Gastroesophageal sphincter (tissue), 4 donors: ENCODE measurements at regions not wholly inside any gene's neighbourhood (a gene's known extent, or its start where the extent isn't known, plus 50 kb on each side); places are given as distances from the start of the nearest gene placed in this dataset.
"Not testable (repeated sequence)": the region's sequence is repeated elsewhere in the genome, so short reads cannot be mapped to it uniquely, and the experiment has no call there.

Source experiments
- ATAC-seq: fragments of 150-250 bp; one replicate; pipeline ENCODE4 v1.9.1; 2016; ENCODE audit warnings: mild to moderate bottlenecking, moderate library complexity
- H3K27ac ChIP-seq, 4 donors: fragments of 200-600 bp; sonication (generic) in 3 of 4; 1 replicate in 3 of 4; 2 replicates in 1 of 4; pipeline ENCODE4 v1.5.1; 2016 to 2019
- H3K27me3 ChIP-seq: fragments of 200-600 bp; sonication (generic); one replicate; pipeline ENCODE4 v1.5.1; 2019
- H3K36me3 ChIP-seq, 2 donors: fragments of 200-600 bp; sonication (generic); one replicate each; pipeline ENCODE4 v1.5.1; 2019; ENCODE audit warnings: control low read depth in 1 of 2
- H3K4me1 ChIP-seq, 3 donors: fragments of 200-600 bp; sonication (generic); 1 replicate in 2 of 3; 2 replicates in 1 of 3; pipeline ENCODE4 v1.5.1; 2016 to 2019; ENCODE audit warnings: control low read depth in 2 of 3
- H3K4me3 ChIP-seq, 2 donors: fragments of 200-600 bp; sonication (generic); one replicate each; pipeline ENCODE4 v1.5.1; 2019; ENCODE audit warnings: mild to moderate bottlenecking in 1 of 2, moderate library complexity in 1 of 2
- H3K9me3 ChIP-seq, 3 donors: fragments of 200-600 bp; sonication (generic); one replicate each; pipeline ENCODE4 v1.5.1; 2017 to 2019; ENCODE audit warnings: control low read depth in 2 of 3
- CTCF ChIP-seq, 4 experiments: fragments of 200-600 bp in 2 of 4; fragments of 450-650 bp in 2 of 4; sonication (generic) in 1 of 4; IDR thresholded peaks; one replicate each; pipeline ENCODE4 v1.5.1; 2017 to 2019; ENCODE audit warnings: antibody characterized with exemption in 4 of 4, mild to moderate bottlenecking in 2 of 4, moderate library complexity in 2 of 4
- EP300 ChIP-seq: sonication (generic); formaldehyde crosslinking; IDR thresholded peaks from one replicate; pipeline ENCODE4 v1.6.1; 2017; ENCODE audit warnings: antibody characterized with exemption, mild to moderate bottlenecking
- POLR2A ChIP-seq, 2 donors: fragments of 450-650 bp; IDR thresholded peaks; one replicate each; pipeline ENCODE4 v1.6.1; 2017; ENCODE audit warnings: antibody characterized with exemption in 2 of 2, mild to moderate bottlenecking in 2 of 2, moderate library complexity in 1 of 2
- POLR2AphosphoS5 ChIP-seq: sonication (generic); formaldehyde crosslinking; IDR thresholded peaks from one replicate; pipeline ENCODE4 v1.6.1; 2017; ENCODE audit warnings: antibody characterized with exemption
- WGBS, 2 donors: methylation state at CpG; one replicate each; pipeline ENCODE4 v1.1.5; 2018; ENCODE audit warnings: low coverage in 1 of 2; 5-methylcytosine and 5-hydroxymethylcytosine counted together

DNA sequence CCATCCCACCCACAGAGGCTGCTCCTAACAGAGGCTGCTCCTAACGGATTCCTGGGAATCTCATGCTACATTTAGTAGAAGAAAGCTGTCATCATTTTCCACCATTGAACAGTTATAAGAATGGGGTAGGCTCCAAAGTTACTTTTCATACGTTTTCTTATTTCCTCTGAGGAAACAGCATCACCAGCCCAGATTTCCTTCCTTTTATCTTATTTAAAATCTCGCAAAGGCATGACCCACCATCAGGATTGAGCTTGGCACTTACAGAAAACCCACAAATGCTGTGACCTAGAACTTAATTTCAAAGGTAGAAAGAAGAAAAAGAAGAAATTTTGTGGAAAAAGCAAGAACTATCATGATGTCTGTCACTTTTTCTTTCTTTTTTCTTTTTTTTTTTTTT is 168.0 kb downstream of the LY86 start:
- Histone ChIP-seq H3K4me1 (peaks cover 0 to 21% (median 9%) of the 10 kb centered on the region in 3 donors), H3K27me3 (peaks cover 35% of the 10 kb centered on the region), H3K4me3 (no peak overlapping the region), H3K9me3 (no peaks in the 10 kb centered on the region), H3K36me3 (no peaks in the 10 kb centered on the region), H3K27ac (no peak overlapping the region)
- no peak for TF ChIP-seq POLR2A (IDR thresholded peaks at IDR 0.05)
- TF ChIP-seq CTCF (IDR thresholded peaks at IDR 0.05): no peak
- TF ChIP-seq POLR2AphosphoS5: no peak
- no peak for TF ChIP-seq EP300
- WGBS, 2 donors: 80 to 85% methylated on average over 3 of the region's 3 CpGs
- no peak for ATAC-seq

GRCh38 chr6:6758546-6758914 is 170.0 kb downstream of the LY86 start:
- Histone ChIP-seq H3K4me1 (peaks cover 0 to 10% (median 4%) of the 10 kb centered on the region in 3 donors), H3K4me3 (no peak overlapping the region), H3K27ac (no peak overlapping the region), H3K36me3 (no peaks in the 10 kb centered on the region), H3K9me3 (no peaks in the 10 kb centered on the region), H3K27me3 (peaks cover 35% of the 10 kb centered on the region)
- no peak for TF ChIP-seq POLR2A (IDR thresholded peaks at IDR 0.05)
- no peak for TF ChIP-seq EP300
- TF ChIP-seq CTCF (IDR thresholded peaks at IDR 0.05): no peak
- TF ChIP-seq POLR2AphosphoS5: no peak
- 44 to 81% methylated on average over 2 to 3 of the region's 3 CpGs for WGBS, 2 donors
- ATAC-seq: no peak

GRCh38 chr6:6758915-6759654 is 170.6 kb downstream of the LY86 start:
- Histone ChIP-seq H3K27ac (peak overlapping the region in 1 of 4 donors; percentile 25), H3K4me1 (peaks cover 0 to 10% (median 4%) of the 10 kb centered on the region in 3 donors), H3K4me3 (peak overlapping the region in 1 of 2 donors; percentile 14), H3K27me3 (peaks cover 35% of the 10 kb centered on the region), H3K36me3 (no peaks in the 10 kb centered on the region), H3K9me3 (no peaks in the 10 kb centered on the region)
- 0 to 20% methylated on average over 1 to 2 of the region's 22 CpGs for WGBS, 2 donors
- ATAC-seq: peak; percentile 81
- TF ChIP-seq EP300 (no peak), CTCF (IDR thresholded peaks at IDR 0.05) (peak in 3 of 4 experiments; percentile 38 to 55 (median 46))

DNA sequence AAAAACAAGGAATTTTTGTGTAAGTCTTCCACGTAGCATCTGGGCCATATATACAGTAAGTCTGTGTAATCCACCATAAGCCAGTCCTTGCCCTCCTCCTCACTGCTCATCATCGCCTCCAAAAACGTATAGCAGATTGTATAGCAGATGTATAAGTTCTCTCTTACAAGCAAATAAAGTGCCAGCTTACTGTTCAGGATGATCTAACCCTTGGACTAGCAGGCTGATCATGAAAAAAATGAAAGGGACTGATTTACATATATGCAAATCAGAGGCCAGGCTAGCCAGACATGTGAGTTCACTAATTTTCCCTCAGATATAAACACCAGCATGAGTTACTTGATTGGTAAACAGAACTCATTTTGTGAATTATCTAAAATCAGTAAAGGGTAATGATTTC is 171.5 kb downstream of the LY86 start:
- TF ChIP-seq POLR2A (IDR thresholded peaks at IDR 0.05) (no peak), CTCF (IDR thresholded peaks at IDR 0.05) (no peak), POLR2AphosphoS5 (no peak), EP300 (no peak)
- 85 to 100% methylated on average over 3 of the region's 3 CpGs for WGBS, 2 donors
- no peaks in the 10 kb centered on the region for H3K36me3 ChIP-seq
- H3K4me1 ChIP-seq: peaks cover 0 to 10% (median 4%) of the 10 kb centered on the region in 3 donors
- no peaks in the 10 kb centered on the region for H3K9me3 ChIP-seq
- H3K4me3 ChIP-seq: no peak overlapping the region
- no peak for ATAC-seq
- no peak overlapping the region for H3K27ac ChIP-seq
- peaks cover 33% of the 10 kb centered on the region for H3K27me3 ChIP-seq

DNA sequence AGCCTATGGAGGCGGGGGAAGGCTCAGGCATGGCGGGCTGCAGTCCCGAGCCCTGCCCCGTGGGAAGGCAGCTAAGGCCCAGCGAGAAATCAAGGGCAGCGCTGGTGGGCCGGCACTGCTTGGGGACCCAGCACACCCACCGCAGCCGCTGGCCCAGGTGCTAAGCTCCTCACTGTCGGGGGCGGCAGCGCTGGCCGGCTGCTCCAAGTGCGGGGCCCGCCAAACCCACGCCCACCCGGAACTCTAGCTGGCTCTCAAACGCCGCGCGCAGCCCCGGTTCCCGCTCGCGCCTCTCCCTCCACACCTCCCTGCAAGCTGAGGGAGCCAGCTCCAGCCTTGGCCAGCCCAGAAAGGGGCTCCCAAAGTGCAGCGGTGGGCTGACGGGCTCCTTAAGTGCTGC is 174.0 kb downstream of the LY86 start:
- H3K27ac ChIP-seq, ATAC-seq: not testable (repeated sequence)
- no CpG with 5 or more reads among the region's 27 CpGs for WGBS, 2 donors

More for the DNA sequence above, 174.0 kb downstream of the LY86 start:
- Histone ChIP-seq H3K4me1 (peaks cover 0 to 10% (median 4%) of the 10 kb centered on the region in 3 donors), H3K27me3 (peaks cover 13% of the 10 kb centered on the region)
- not testable (repeated sequence) for H3K36me3 ChIP-seq, H3K9me3 ChIP-seq, H3K4me3 ChIP-seq
